ENCODE measurements at regions not wholly inside any gene's neighbourhood (a gene's known extent, or its start where the extent isn't known, plus 50 kb on each side); places are given as distances from the start of the nearest gene placed in this dataset.

GRCh38 chr10:33542752-33543505 lies 208.5 kb upstream of the NRP1 start:
- Histone ChIP-seq H3K9me3 (no peaks in the 10 kb centered on the region), H3K4me3 (no peak overlapping the region), H3K27me3 (no peaks in the 10 kb centered on the region), H3K27ac (no peak overlapping the region), H3K4me1 (no peaks in the 10 kb centered on the region), H3K36me3 (ENCODE audit: low read depth, missing control alignments) (no peaks in the 10 kb centered on the region)
- no peak for DNase-seq
- intact Hi-C loops (cut with DNase I; ENCODE audit: low total_unique reads) = no loop called here
- 88 to 95% methylated on average over 2 of the region's 2 CpGs for WGBS, 2 donors
- TF ChIP-seq, protein P1, sequence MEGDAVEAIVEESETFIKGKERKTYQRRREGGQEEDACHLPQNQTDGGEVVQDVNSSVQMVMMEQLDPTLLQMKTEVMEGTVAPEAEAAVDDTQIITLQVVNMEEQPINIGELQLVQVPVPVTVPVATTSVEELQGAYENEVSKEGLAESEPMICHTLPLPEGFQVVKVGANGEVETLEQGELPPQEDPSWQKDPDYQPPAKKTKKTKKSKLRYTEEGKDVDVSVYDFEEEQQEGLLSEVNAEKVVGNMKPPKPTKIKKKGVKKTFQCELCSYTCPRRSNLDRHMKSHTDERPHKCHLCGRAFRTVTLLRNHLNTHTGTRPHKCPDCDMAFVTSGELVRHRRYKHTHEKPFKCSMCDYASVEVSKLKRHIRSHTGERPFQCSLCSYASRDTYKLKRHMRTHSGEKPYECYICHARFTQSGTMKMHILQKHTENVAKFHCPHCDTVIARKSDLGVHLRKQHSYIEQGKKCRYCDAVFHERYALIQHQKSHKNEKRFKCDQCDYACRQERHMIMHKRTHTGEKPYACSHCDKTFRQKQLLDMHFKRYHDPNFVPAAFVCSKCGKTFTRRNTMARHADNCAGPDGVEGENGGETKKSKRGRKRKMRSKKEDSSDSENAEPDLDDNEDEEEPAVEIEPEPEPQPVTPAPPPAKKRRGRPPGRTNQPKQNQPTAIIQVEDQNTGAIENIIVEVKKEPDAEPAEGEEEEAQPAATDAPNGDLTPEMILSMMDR (IDR thresholded peaks at IDR 0.05) = no peak
- TF ChIP-seq POLR2A (IDR thresholded peaks at IDR 0.05) = no peak

DNA sequence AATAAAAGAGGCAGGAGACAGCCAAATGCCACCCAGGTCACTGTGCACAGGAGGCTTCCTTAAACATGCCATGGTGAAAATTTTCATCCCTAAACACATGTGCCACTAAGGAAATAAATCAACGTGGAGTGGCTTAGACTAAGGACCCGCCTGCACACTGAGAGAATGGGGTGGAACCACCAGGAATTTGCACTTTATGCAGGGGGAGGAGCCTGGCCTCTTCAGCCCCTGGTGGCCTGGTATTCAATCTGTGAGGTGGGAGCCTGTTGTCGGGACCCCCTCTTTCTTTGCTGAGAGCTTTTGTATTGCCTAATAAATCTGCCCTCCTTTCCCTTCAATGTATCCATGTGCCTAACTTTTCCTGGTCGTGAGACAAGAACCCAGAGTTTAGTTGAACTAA lies 204.6 kb upstream of the NRP1 start:
- H3K27me3 ChIP-seq = no peaks in the 10 kb centered on the region
- intact Hi-C loops (cut with DNase I; ENCODE audit: low total_unique reads) = no loop called here
- no peak for TF ChIP-seq POLR2A (IDR thresholded peaks at IDR 0.05)
- TF ChIP-seq, protein P1 (IDR thresholded peaks at IDR 0.05) = no peak
- no peak overlapping the region for H3K27ac ChIP-seq
- DNase-seq = no peak
- H3K9me3 ChIP-seq = no peaks in the 10 kb centered on the region
- no peaks in the 10 kb centered on the region for H3K4me1 ChIP-seq
- no peaks in the 10 kb centered on the region for H3K36me3 ChIP-seq (ENCODE audit: low read depth, missing control alignments)
- no peak overlapping the region for H3K4me3 ChIP-seq
- 77 to 86% methylated on average over 4 of the region's 4 CpGs for WGBS, 2 donors

GRCh38 chr10:33537066-33537465 lies 202.6 kb upstream of the NRP1 start:
- 96 to 97% methylated on average over 1 of the region's 1 CpG for WGBS, 2 donors
- no peaks in the 10 kb centered on the region for H3K9me3 ChIP-seq
- intact Hi-C loops (cut with DNase I; ENCODE audit: low total_unique reads) = no loop called here
- H3K4me1 ChIP-seq = no peaks in the 10 kb centered on the region
- no peak for DNase-seq
- no peaks in the 10 kb centered on the region for H3K27me3 ChIP-seq
- H3K4me3 ChIP-seq = no peak overlapping the region
- TF ChIP-seq, protein P1 (IDR thresholded peaks at IDR 0.05) = no peak
- no peak for TF ChIP-seq POLR2A (IDR thresholded peaks at IDR 0.05)
- H3K36me3 ChIP-seq (ENCODE audit: low read depth, missing control alignments) = no peaks in the 10 kb centered on the region
- no peak overlapping the region for H3K27ac ChIP-seq

DNA sequence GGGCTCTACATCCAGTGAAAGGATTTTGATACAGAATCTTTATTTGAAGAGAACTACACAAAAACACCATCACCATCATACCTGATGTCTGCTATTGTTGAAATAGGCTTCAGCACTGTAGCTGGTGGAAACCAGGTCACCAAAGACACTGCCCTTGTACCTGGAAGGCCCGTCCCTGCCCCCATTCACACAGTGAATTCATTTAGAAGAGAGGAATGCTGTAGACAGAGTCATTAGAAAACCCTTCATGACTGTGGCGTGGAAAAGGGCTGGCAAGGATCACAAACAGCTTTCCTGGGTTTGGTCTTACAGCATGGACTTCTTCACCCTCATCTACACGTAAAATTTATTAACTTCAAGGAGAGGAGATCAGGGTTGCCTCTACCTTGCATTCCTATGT lies 202.0 kb upstream of the NRP1 start:
- DNase-seq = no peak
- no peak for TF ChIP-seq POLR2A (IDR thresholded peaks at IDR 0.05)
- TF ChIP-seq, protein P1 (IDR thresholded peaks at IDR 0.05) = no peak
- Histone ChIP-seq H3K36me3 (ENCODE audit: low read depth, missing control alignments) (no peaks in the 10 kb centered on the region), H3K27ac (no peak overlapping the region), H3K9me3 (no peaks in the 10 kb centered on the region), H3K27me3 (no peaks in the 10 kb centered on the region), H3K4me1 (no peaks in the 10 kb centered on the region), H3K4me3 (no peak overlapping the region)
- 80 to 89% methylated on average over 3 of the region's 3 CpGs for WGBS, 2 donors
- intact Hi-C loops (cut with DNase I; ENCODE audit: low total_unique reads) = no loop called here

- no peak overlapping the region for H3K27ac ChIP-seq
- no peaks in the 10 kb centered on the region for H3K9me3 ChIP-seq
- intact Hi-C loops (cut with DNase I; ENCODE audit: low total_unique reads) = no loop called here
- no peaks in the 10 kb centered on the region for H3K36me3 ChIP-seq (ENCODE audit: low read depth, missing control alignments)
- no peaks in the 10 kb centered on the region for H3K4me1 ChIP-seq
- no peak overlapping the region for H3K4me3 ChIP-seq
- TF ChIP-seq POLR2A (IDR thresholded peaks at IDR 0.05) = no peak
- TF ChIP-seq, protein P1 (IDR thresholded peaks at IDR 0.05) = no peak
- no peak for DNase-seq
- H3K27me3 ChIP-seq = no peaks in the 10 kb centered on the region
Observed at GRCh38 chr10:33535866-33536265, 201.4 kb upstream of the NRP1 start.
